ENCODE measurements at regions not wholly inside any gene's neighbourhood (a gene's known extent, or its start where the extent isn't known, plus 50 kb on each side); places are given as distances from the start of the nearest gene placed in this dataset.
"Not testable (repeated sequence)": the region's sequence is repeated elsewhere in the genome, so short reads cannot be mapped to it uniquely, and the experiment has no call there.

DNA sequence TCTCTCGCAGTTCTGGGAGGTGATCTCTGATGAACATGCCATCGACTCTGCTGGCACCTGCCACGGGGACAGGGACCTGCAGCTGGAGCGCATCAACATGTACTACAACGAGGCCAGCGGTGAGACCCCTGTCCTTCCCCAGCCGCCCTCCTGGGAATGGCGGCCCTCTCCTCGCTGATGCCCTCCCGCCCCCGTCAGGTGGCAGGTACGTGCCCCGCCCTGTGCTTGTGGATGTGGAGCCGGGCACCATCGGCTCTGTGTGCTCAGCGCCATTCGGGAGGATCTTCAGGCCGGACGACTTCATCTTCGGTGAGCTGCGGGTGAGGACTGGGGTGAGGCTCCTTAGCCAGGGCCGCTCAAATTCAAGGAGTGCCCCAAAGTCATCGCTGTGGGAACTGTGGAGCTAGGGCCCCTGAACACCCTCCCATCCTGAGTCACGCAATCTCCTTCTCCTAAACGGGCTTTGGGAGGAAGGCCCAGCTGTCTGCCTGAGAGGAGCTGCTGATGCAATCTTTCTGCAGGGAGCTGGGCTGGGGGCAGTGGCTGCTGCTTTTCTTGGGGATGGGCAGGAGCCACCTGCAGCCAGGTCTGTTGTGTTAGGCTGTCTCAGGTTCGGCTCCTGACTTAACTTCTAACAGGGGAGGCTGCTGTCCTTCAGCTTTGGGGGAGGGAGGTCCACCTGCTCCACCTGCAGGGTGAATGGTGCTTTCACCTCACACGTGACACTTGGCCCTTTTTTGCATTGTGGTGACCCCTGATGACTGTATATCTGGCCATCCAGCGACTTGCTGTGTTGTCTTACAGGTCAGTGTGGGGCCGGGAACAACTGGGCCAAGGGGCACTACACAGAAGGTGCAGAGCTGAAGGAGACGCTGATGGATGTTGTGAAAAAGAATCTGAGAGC, 56.6 kb upstream of the ZNF678 start:
- not testable (repeated sequence) for TF ChIP-seq POLR2A (IDR thresholded peaks at IDR 0.05; ENCODE audit: low read length); GATA1 (IDR thresholded peaks at IDR 0.05; ENCODE audit: low read depth, low read length)
